ENCODE measurements at regions not wholly inside any gene's neighbourhood (a gene's known extent, or its start where the extent isn't known, plus 50 kb on each side); places are given as distances from the start of the nearest gene placed in this dataset.
A peak's percentile ranks its signal among the peaks of the same experiment; 100 is the strongest.

DNA sequence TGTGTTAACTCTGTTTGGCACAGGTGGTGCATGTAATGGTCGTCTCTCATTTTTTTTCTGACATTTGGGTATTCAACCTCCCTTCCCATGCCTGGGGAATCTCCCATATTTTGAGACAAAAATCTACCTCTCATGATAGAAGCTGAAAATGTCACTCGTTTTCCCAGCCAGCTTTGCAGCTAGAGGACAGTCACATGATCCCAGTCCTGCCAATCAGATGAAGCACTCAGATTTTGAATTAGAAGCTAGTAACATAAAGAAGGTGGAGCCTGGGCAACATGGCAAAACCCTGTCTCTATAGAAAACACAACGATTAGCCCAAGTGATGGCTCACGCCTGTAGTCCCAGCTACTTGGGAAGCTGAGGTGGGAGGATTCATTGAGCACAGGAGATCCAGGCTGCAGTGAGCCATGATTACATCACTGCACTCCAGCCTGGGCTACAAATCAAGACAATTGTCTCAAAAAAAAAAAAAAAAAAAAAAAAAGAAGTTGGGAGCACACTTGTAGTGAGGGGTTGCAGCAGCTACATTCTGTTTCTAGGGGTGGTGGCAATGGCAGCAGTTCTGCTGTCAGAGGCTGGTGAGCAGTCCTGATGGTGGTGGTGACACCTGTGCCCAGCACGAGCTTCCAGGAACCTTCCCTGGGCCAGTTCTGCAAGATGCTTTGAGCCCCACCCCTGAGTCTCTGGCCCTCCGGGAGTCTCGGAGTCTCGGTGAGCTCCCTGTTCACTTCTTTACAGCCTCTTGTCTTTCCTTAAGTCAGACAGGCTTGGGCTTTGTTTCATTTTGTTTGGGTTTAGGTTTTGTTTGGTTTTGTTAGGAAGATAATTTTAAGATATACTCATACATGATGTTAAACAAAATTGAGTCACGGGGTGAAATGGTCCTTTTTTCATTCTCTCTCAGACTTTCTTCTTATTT, 94.1 kb upstream of the KCNG1 start:
- FAIRE-seq (peak; percentile 54), DNase-seq (ENCODE audit: insufficient read length, low spot score) (no peak)

DNA sequence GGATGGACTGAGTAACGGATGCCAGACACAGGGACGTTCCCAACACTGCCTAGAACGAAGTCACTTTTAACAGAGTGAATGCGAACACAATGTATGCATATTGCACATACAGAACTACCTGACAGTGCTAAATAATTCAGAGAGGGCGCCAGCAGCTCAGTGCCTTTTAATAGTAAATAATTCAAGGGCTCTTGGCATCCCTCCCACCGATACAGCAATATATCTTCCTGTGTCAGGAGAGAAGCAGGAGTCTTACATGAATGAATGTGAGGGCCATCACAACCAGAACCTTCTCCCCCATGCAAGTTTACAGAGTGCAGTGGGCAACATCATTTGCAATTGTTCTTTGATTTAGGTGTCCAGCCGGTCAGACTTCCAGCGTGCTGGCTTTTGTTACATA, 88.4 kb upstream of the KCNG1 start:
- peak; percentile 33 for FAIRE-seq
- no peak for DNase-seq (ENCODE audit: insufficient read length, low spot score)

- FAIRE-seq: no peak
- no peak for DNase-seq (ENCODE audit: insufficient read length, low spot score)
Measured at GRCh38 chr20:51108638-51109363, 85.9 kb upstream of the KCNG1 start.

DNA sequence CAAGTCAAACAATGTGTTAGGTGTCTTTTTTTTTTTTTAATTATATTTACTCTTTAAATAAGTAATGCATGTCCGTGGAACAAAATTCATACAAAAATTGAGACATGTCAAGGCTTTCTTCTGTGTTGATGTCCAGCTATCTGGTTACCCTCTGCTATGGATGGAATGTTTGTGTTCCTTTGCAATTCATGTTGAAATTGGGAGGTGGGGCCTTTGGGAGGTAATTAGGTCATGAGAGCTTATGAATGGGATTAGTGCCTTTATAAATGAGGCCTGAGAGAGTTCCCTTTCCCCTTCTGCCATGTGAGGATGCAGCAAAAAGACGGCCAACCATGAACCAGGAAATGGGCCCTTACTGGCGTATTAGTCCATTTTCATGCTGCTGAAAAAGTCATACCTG, 83.1 kb upstream of the KCNG1 start:
- FAIRE-seq: no peak
- no peak for DNase-seq (ENCODE audit: insufficient read length, low spot score)

- DNase-seq (ENCODE audit: insufficient read length, low spot score) (no peak), FAIRE-seq (no peak)
Measured at GRCh38 chr20:51104960-51105920, 82.3 kb upstream of the KCNG1 start.

DNA sequence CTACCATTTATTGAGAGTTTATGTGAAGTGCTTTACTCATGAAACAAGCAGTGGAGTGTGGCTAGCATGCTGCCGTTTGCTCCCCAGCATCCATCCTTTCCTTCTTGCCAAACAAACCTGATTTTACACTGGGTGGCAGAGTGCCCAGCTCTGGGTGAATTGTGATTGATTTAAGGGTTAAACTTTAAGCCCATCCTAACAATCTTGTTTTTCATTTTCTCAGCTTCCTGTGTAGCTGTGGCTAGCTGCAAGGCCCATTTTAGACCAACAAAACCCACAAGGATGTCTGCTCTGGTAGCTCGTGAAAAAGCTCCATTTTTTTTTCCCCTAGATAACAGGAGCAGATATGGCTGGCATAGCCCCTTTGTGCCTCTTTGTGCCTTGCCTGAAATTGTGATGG, 77.7 kb upstream of the KCNG1 start:
- DNase-seq (ENCODE audit: insufficient read length, low spot score): no peak
- no peak for FAIRE-seq

GRCh38 chr20:51098284-51098810, 75.4 kb upstream of the KCNG1 start:
- peak; percentile 23 for FAIRE-seq
- no peak for DNase-seq (ENCODE audit: insufficient read length, low spot score)

- FAIRE-seq (peak; percentile 80), DNase-seq (ENCODE audit: insufficient read length, low spot score) (no peak)
Measured at GRCh38 chr20:51097351-51098120, 74.6 kb upstream of the KCNG1 start.

DNA sequence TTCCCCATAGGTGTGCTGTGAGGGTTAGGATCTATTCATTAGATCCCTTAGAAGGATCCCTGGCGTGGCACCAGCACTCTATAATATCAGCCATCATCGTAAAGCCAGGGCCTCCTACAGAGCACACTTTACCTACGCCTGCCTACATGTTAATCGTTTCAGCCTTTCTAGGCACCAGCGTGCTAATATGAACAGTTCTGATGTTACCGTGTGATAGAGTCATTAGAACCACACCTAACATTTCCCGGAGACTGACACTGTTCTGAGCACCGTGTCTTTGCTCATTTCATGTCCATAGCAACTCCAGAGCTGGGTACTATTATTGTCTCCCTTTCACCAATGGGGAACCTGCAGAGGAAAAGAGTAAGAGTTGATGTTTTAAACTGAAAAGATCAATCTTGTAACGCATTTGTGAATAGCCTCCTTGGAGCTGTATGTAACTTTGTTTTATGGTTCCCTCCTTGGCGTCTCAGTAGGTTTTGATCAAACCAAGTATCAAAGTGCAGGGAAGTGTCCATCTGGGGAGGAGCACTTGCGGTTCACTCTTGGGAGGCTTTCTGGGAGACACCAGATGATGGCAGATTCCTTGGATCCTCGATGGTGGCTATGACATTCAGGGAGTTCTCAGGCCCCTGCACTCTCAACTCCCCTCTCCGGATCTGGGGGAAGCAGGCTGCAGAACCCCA, 73.8 kb upstream of the KCNG1 start:
- FAIRE-seq (peak; percentile 87), DNase-seq (ENCODE audit: insufficient read length, low spot score) (no peak)

GRCh38 chr20:51095633-51096521, 73.0 kb upstream of the KCNG1 start:
- FAIRE-seq (peak; percentile 89), DNase-seq (ENCODE audit: insufficient read length, low spot score) (no peak)

- no peak for FAIRE-seq
Measured at GRCh38 chr20:51094221-51094620, 71.3 kb upstream of the KCNG1 start.

DNA sequence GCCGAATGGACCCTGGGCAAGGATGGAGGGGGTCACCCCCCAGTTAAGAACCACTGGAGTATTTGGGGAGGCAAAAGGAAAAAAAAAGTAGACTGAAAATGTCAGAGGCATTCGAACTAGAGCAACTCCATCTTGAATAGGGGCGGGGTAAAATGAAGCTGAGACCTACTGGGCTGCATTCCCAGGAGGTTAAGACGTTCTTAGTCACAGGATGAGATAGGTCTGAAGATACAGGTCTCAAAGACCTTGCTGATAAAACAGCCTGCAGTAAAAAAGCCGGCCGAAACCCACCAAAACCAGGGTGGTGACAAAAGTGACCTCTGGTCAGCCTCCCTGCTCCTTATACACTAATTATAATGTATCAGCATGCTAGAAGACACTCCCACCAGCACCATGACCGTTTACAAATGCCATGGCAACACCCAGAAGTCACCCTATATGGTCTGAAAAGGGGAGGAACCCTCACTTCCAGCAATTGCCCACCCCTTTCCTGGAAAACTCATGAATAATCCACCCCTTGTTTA, 70.4 kb upstream of the KCNG1 start:
- FAIRE-seq: no peak
- no peak for DNase-seq (ENCODE audit: insufficient read length, low spot score)

More at GRCh38 chr20:51094221-51094620, 71.3 kb upstream of the KCNG1 start:
- DNase-seq (ENCODE audit: insufficient read length, low spot score): no peak

DNA sequence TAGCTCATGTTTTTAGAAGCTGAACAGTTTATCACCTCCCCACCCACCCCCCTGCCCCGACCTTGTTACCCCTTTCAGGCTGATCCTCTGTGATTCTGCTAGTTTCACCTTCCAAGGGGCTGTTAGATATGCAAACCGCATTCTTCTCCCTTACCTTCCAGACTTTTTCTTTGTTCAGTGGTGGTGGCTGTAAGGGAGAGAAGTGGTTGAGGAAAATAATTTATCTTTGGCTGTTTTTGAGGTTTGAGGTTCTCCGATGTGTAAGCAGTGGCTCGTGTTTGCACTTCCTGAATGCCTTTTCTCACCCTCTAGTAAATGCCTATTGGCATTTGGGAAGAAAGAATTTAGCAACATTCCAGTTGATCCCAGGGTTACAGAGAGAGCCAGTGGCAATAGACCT, 69.4 kb upstream of the KCNG1 start:
- DNase-seq (ENCODE audit: insufficient read length, low spot score): no peak
- peak; percentile 92 for FAIRE-seq

DNA sequence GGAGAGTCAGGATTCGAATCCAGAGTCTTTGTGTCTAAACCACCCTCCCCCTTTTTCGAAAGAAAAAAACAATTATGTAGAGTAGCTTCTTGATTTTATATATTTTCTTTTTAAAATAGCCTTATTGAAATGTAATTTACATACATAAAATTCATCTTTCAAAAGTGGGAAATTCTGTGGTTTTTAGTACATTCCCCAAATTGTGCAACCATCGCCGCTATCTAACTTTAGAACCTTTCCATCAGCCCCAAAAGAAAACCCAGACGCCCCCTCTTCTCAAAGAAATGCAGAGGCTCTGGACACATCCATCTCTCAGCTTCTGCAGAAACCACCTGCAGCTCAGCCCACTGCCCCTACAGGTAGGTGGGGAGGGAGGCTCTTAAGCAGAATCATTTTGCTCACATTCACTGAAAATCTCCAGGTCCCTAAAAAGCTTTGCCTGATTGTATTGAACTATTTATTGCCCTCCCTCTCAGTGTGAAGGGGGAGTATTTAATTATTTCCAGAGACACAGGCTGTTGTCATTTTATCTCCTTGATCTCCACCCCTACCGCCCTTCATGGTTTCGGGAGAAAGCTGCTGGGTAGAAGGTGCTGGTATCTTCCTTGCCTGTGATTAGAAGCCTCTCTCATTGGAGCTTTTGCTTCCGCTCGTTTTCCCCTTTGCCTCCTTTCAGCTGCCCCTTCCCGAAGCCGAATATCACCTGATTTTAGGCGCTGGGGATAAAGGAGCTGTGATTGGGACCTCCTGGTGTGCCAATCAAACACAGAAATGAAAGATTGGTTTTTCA, 68.7 kb upstream of the KCNG1 start:
- no peak for DNase-seq (ENCODE audit: insufficient read length, low spot score)
- FAIRE-seq: no peak

- no peak for DNase-seq (ENCODE audit: insufficient read length, low spot score)
- FAIRE-seq: no peak
Measured at GRCh38 chr20:51089840-51090239, 66.9 kb upstream of the KCNG1 start.

GRCh38 chr20:51089272-51089781, 66.4 kb upstream of the KCNG1 start:
- FAIRE-seq (peak; percentile 83), DNase-seq (ENCODE audit: insufficient read length, low spot score) (no peak)

DNA sequence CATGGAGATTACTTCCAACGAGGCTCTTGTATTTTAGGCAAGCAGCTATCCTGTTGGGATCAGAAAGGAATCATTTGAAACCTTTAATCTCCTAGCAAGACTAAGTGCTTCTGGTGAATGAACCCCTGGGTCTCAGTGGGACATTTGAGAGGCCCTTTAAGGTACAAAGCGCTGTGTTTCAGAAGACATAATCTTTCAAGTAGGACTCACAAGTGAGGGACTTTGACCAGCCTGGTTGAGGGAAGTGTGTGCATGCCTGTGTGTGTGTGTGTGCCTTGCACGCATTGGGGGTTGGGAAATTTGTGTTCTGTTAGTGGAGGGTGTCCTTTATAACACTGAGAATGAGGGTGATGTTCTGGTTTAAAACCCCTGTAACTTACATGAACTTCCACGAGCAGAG, 64.4 kb upstream of the KCNG1 start:
- FAIRE-seq: no peak

More for the DNA sequence above, 64.4 kb upstream of the KCNG1 start:
- no peak for DNase-seq (ENCODE audit: insufficient read length, low spot score)

Data from HTR-8/SVneo (cell line).